ENCODE measurements at regions not wholly inside any gene's neighbourhood (a gene's known extent, or its start where the extent isn't known, plus 50 kb on each side); places are given as distances from the start of the nearest gene placed in this dataset.

DNA sequence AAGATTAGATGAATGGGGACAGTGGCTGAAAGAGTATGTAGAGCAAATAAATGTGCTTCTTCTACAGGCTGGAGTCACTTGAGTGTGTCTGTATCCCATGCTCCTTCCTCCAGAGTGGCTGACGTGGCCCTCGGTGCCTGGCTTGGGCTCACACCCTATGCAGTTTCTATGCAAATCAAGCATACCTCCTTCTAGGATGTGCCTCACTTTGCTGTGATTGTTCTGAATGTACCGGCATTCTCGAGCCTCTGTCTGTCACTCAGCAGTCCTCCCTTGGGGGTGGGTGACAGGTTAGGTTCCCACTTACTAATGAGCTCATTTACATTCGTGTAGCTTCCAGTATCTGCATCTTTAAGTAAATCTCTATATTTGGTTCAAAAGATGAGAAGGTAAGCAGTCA is 55.1 kb upstream of the HDDC2 start:
- Histone ChIP-seq H3K4me1 (ENCODE audit: control insufficient read depth, extremely low read depth, insufficient read depth, low read length) (no peaks in the 10 kb centered on the region), H3K27ac (ENCODE audit: insufficient read depth, low read depth, low read length) (no peak overlapping the region), H3K4me3 (replicated peaks in 1 of 3; ENCODE audit: insufficient read depth in 1 of 3, low read depth in 1 of 3, low read length in 3 of 3) (no peak overlapping the region), H3K79me2 (ENCODE audit: control insufficient read depth, insufficient read depth, low read length) (no peaks in the 10 kb centered on the region), H3K27me3 (ENCODE audit: control insufficient read depth in 2 of 2, insufficient read depth in 2 of 2, low read length in 2 of 2) (peaks cover 16 to 21% of the 10 kb centered on the region in 2 experiments), H3K4me2 (ENCODE audit: insufficient read depth, low read length) (no peak overlapping the region), H3K9me3 (replicated peaks; ENCODE audit: control insufficient read depth, insufficient read depth, low read length) (no peaks in the 10 kb centered on the region), H3K9ac (replicated peaks; ENCODE audit: extremely low read depth, insufficient read depth, low read length) (no peak overlapping the region), H3K9me1 (replicated peaks; ENCODE audit: control insufficient read depth, extremely low read depth, insufficient read depth, low read length) (no peaks in the 10 kb centered on the region), H4K20me1 (replicated peaks; ENCODE audit: control insufficient read depth, extremely low read depth, insufficient read depth, low read length) (no peaks in the 10 kb centered on the region), H2AFZ (ENCODE audit: low read depth, low read length) (no peak overlapping the region), H3K36me3 (ENCODE audit: control insufficient read depth in 2 of 2, extremely low read depth in 1 of 2, insufficient read depth in 2 of 2, low read length in 2 of 2) (no peaks in the 10 kb centered on the region)
- no peak for FAIRE-seq
- POLR2A ChIA-PET, result no interaction called here
- DNase-seq (ENCODE audit: low read depth, low spot score), result no peak
- intact Hi-C loops (cut with micrococcal nuclease), result no loop called here
- BruUV-seq (replicated peaks), result no TSS peak
- TF ChIP-seq GATA2 (IDR thresholded peaks at IDR 0.05; ENCODE audit: insufficient read depth, insufficient read length, low read depth, low read length) (no peak), FOS (IDR thresholded peaks at IDR 0.05; ENCODE audit: borderline replicate concordance, insufficient read depth, low read length) (no peak), POLR2A (IDR thresholded peaks at IDR 0.05; ENCODE audit: low read depth, low read length) (no peak), EZH2 (IDR thresholded peaks at IDR 0.05; ENCODE audit: borderline replicate concordance, low read depth, low read length, severe bottlenecking) (no peak)
- TF ChIP-seq, protein P1, sequence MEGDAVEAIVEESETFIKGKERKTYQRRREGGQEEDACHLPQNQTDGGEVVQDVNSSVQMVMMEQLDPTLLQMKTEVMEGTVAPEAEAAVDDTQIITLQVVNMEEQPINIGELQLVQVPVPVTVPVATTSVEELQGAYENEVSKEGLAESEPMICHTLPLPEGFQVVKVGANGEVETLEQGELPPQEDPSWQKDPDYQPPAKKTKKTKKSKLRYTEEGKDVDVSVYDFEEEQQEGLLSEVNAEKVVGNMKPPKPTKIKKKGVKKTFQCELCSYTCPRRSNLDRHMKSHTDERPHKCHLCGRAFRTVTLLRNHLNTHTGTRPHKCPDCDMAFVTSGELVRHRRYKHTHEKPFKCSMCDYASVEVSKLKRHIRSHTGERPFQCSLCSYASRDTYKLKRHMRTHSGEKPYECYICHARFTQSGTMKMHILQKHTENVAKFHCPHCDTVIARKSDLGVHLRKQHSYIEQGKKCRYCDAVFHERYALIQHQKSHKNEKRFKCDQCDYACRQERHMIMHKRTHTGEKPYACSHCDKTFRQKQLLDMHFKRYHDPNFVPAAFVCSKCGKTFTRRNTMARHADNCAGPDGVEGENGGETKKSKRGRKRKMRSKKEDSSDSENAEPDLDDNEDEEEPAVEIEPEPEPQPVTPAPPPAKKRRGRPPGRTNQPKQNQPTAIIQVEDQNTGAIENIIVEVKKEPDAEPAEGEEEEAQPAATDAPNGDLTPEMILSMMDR (IDR thresholded peaks at IDR 0.05; ENCODE audit: extremely low read depth in 1 of 2, insufficient read depth in 1 of 2, low read depth in 1 of 2, low read length in 2 of 2), result no peak
- dilution Hi-C loops (cut with MboI; ENCODE audit: extremely low pct_ligation_motif_present, low sequenced_read_pairs), result no loop called here
- CTCF ChIA-PET, result no interaction called here

DNA sequence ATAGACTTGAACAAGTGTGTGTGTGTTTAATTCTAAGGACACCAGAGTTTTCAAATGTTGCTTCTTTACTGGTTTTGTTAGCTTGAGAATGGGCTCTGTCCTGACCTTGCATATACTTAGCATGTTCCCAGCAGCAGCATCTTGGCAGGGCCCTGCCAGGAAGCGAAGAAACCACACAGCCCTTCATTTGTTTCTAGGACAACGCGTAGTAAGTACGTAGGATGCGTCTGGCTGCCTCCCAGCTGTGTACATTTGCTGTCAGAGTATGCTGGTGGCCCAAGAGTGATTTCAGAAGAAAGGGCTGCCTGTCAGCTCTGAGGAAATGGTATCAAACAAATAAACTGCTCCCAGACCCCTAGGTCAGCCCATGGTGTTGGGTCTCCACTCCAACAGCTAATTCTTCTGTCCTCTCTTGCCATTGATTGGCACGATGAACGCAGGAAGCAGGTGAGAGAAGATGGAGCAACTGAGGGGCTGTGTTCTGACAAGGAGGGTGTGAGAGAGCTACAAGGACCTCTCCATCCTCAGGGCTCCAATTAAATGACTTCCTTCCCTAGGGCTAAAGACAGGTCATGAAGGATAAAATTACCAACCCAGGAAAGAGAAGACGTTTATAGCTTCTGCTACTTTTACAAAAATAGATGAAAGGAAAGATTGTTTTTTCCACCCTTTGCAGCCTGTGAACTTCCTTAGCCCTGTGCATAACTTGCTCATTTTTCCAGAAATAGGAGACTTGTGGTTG is 55.9 kb upstream of the HDDC2 start:
- H3K4me2 ChIP-seq (ENCODE audit: insufficient read depth, low read length), result no peak overlapping the region
- H3K4me3 ChIP-seq (replicated peaks in 1 of 3; ENCODE audit: insufficient read depth in 1 of 3, low read depth in 1 of 3, low read length in 3 of 3), result no peak overlapping the region
- ChIA-PET POLR2A (no interaction called here), CTCF (interaction anchor here (0.9 kb wide), 1 partner anchor 9 kb away, joined by 3 read pairs; no protein-coding TSS in a partner anchor)
- no TSS peak for BruUV-seq (replicated peaks)
- peaks cover 3% of the 10 kb centered on the region for H3K4me1 ChIP-seq (ENCODE audit: control insufficient read depth, extremely low read depth, insufficient read depth, low read length)
- H2AFZ ChIP-seq (ENCODE audit: low read depth, low read length), result no peak overlapping the region
- H3K27me3 ChIP-seq (ENCODE audit: control insufficient read depth in 2 of 2, insufficient read depth in 2 of 2, low read length in 2 of 2), result peaks cover 16 to 24% of the 10 kb centered on the region in 2 experiments
- H3K9me1 ChIP-seq (replicated peaks; ENCODE audit: control insufficient read depth, extremely low read depth, insufficient read depth, low read length), result no peaks in the 10 kb centered on the region
- no peaks in the 10 kb centered on the region for H3K79me2 ChIP-seq (ENCODE audit: control insufficient read depth, insufficient read depth, low read length)
- no peaks in the 10 kb centered on the region for H4K20me1 ChIP-seq (replicated peaks; ENCODE audit: control insufficient read depth, extremely low read depth, insufficient read depth, low read length)
- dilution Hi-C loops (cut with MboI; ENCODE audit: extremely low pct_ligation_motif_present, low sequenced_read_pairs) (no loop called here), intact Hi-C loops (cut with micrococcal nuclease) (no loop called here)
- no peak overlapping the region for H3K9ac ChIP-seq (replicated peaks; ENCODE audit: extremely low read depth, insufficient read depth, low read length)
- TF ChIP-seq JUN (IDR thresholded peaks at IDR 0.05; ENCODE audit: borderline replicate concordance, insufficient read depth, insufficient read length, low read depth), result no peak
- TF ChIP-seq, protein P1 (IDR thresholded peaks at IDR 0.05; ENCODE audit: extremely low read depth in 1 of 2, insufficient read depth in 1 of 2, low read depth in 1 of 2, low read length in 2 of 2), result no peak
- TF ChIP-seq POLR2A (IDR thresholded peaks at IDR 0.05; ENCODE audit: low read depth, low read length), result no peak
- no peak for TF ChIP-seq POLR2AphosphoS5 (IDR thresholded peaks at IDR 0.05; ENCODE audit: insufficient read depth, low read depth, low read length)
- TF ChIP-seq MYC (IDR thresholded peaks at IDR 0.05; ENCODE audit: low read depth, low read length), result no peak
- FAIRE-seq, result no peak
- no peak overlapping the region for H3K27ac ChIP-seq (ENCODE audit: insufficient read depth, low read depth, low read length)
- no peak for DNase-seq (ENCODE audit: low read depth, low spot score)
- H3K9me3 ChIP-seq (replicated peaks; ENCODE audit: control insufficient read depth, insufficient read depth, low read length), result no peaks in the 10 kb centered on the region
- H3K36me3 ChIP-seq (ENCODE audit: control insufficient read depth in 2 of 2, extremely low read depth in 1 of 2, insufficient read depth in 2 of 2, low read length in 2 of 2), result no peaks in the 10 kb centered on the region

Measured in endothelial cell of umbilical vein (primary cell).